ENCODE measurements at regions not wholly inside any gene's neighbourhood (a gene's known extent, or its start where the extent isn't known, plus 50 kb on each side); places are given as distances from the start of the nearest gene placed in this dataset.

DNA sequence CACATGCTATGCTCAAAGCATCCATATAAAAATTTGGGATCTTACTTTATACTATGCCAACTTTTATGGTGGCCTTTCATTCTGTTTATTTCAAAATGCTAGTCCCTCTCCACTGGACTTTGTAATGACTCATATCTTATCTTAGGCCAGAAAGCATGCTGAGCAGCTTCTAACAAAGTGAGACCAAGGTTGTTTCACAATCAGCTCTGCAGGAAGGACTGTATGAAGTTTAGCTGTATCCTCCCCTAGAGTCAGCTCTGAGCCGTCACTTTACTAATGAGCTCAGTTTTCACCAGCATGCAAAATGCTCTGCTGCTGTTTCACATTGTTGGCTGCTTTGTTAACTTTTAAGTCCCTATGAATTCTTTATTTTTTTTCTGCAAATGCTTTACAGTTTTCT is 1608.8 kb downstream of the OLFM4 start:
- DNase-seq (ENCODE audit: low spot score in 2 of 2) (no peak), ATAC-seq (replicated peaks; ENCODE audit: extremely low read depth, poor library complexity, severe bottlenecking) (no peak)
- H3K36me3 Mint-ChIP-seq (ENCODE audit: insufficient read depth), result no peaks in the 10 kb centered on the region
- H3K27ac Mint-ChIP-seq (ENCODE audit: low read depth), result no peak overlapping the region
- H3K4me3 Mint-ChIP-seq, result no peak overlapping the region
- H3K4me1 Mint-ChIP-seq, result no peaks in the 10 kb centered on the region
- no peaks in the 10 kb centered on the region for H3K27me3 Mint-ChIP-seq
- H3K9me3 Mint-ChIP-seq, result peaks cover 9% of the 10 kb centered on the region

DNA sequence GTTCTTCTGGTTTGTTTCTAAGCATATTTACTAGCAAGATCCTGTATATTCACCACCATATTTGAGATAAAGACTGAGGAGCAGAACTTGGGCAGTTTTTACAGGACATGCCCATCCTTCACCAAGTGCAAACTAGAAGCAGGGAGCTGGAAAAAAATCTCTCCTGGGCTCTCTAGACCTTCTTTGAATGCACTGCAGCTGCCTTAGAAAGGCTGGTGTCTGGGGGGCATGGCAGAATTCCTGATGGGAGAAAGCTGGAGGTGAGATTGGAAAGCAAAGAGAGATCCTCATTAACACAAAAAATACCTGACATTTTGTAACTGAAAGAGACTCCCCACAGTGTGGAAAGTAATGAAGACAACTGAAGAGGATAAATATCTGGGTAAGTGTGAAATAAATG is 1612.1 kb downstream of the OLFM4 start:
- Mint-ChIP-seq H3K27ac (ENCODE audit: low read depth) (no peak overlapping the region), H3K27me3 (no peaks in the 10 kb centered on the region), H3K9me3 (peaks cover 14% of the 10 kb centered on the region), H3K4me1 (no peaks in the 10 kb centered on the region), H3K4me3 (no peak overlapping the region), H3K36me3 (ENCODE audit: insufficient read depth) (no peaks in the 10 kb centered on the region)
- no peak for DNase-seq (ENCODE audit: low spot score in 2 of 2)
- no peak for ATAC-seq (replicated peaks; ENCODE audit: extremely low read depth, poor library complexity, severe bottlenecking)

DNA sequence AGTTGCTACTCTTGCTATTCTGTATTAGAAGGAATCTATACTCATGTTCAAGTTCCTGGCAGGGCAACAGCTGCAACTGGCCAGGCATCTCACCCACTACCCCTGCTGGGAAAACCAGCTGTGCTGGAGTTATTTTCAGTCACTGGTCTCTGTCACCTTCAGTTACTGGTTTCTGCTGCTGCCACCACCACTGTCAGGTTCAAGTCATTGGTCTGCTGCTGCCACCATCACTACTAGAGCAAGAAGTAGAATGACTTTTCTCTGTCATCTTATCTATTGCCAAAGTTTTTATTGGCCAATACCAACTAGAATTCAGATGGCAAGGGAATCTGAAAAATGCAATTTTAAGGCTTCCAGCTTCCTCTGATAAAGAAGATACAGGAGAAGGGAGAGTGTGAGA is 1615.2 kb downstream of the OLFM4 start:
- H3K27me3 Mint-ChIP-seq, result no peaks in the 10 kb centered on the region
- no peak for ATAC-seq (replicated peaks; ENCODE audit: extremely low read depth, poor library complexity, severe bottlenecking)
- H3K9me3 Mint-ChIP-seq, result peaks cover 17% of the 10 kb centered on the region
- no peak overlapping the region for H3K4me3 Mint-ChIP-seq
- H3K36me3 Mint-ChIP-seq (ENCODE audit: insufficient read depth), result no peaks in the 10 kb centered on the region
- H3K4me1 Mint-ChIP-seq, result no peaks in the 10 kb centered on the region
- no peak for DNase-seq (ENCODE audit: low spot score in 2 of 2)
- H3K27ac Mint-ChIP-seq (ENCODE audit: low read depth), result no peak overlapping the region

DNA sequence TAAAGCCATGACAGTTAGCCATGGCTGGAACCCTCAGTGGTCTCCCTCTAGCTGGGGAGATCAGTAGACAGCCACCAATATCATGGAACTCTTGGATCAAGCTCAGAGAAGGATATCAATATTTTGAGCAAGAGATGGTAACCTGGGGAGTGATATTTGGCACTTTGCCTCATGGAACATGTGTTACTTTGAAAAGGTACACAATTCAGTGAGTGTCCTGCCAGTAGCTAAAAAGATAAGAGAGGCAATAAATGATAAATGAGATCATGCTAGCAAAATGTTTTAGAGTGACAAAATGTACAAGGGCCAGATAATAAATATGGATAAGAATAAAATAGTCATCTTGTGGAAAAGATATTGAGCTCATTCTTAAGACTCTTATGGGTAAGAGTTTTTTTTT is 1618.7 kb downstream of the OLFM4 start:
- DNase-seq (ENCODE audit: low spot score in 2 of 2), result no peak
- Mint-ChIP-seq H3K9me3 (peaks cover 36% of the 10 kb centered on the region), H3K4me1 (no peaks in the 10 kb centered on the region), H3K4me3 (no peak overlapping the region), H3K36me3 (ENCODE audit: insufficient read depth) (no peaks in the 10 kb centered on the region), H3K27ac (ENCODE audit: low read depth) (no peak overlapping the region), H3K27me3 (no peaks in the 10 kb centered on the region)
- ATAC-seq (replicated peaks; ENCODE audit: extremely low read depth, poor library complexity, severe bottlenecking), result no peak

DNA sequence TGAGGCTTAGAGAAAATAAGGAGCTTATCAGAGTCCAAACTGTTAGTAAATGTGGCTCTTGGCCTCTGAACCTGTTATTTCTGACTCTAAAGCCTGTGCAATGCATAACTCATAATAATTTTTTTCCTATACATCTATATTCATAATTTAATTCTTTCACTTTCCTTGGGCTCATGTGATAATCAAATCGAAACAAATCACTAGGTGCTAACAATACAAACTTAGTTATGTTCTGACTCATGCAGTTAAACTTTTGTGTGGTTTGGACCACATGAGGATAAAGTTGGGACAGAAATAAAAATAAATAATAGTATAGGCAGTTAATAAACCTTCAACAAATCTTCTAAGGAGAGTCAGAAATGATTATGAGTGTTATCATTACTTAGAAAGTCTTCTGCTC is 1629.0 kb downstream of the OLFM4 start:
- no peaks in the 10 kb centered on the region for H3K4me1 Mint-ChIP-seq
- DNase-seq (ENCODE audit: low spot score in 2 of 2) (no peak), ATAC-seq (replicated peaks; ENCODE audit: extremely low read depth, poor library complexity, severe bottlenecking) (no peak)
- no peak overlapping the region for H3K4me3 Mint-ChIP-seq
- H3K27me3 Mint-ChIP-seq, result no peaks in the 10 kb centered on the region
- H3K27ac Mint-ChIP-seq (ENCODE audit: low read depth), result no peak overlapping the region
- H3K36me3 Mint-ChIP-seq (ENCODE audit: insufficient read depth), result no peaks in the 10 kb centered on the region
- H3K9me3 Mint-ChIP-seq, result peaks cover 22% of the 10 kb centered on the region

DNA sequence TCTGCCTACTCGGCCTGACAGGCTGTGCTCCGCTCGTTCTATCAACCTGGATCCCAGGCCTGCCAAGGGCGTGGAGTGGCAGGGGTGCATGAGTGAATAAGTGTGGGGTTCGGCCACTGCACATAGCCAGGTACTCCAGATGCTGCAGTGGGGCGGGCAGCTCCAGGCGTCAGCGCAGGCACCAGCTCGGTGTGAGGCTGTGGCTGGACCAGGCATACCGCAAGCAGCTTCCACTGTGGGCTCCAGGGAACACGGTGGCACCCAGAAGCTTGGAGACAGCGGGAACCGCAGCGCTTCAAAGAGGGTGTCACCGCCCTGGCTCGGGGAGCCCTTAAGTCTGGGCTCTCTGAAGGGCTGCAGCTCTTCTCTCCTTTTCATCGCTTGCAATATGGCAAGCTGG is 1630.2 kb downstream of the OLFM4 start:
- H3K27ac Mint-ChIP-seq (ENCODE audit: low read depth), result no peak overlapping the region
- H3K9me3 Mint-ChIP-seq, result peaks cover 20% of the 10 kb centered on the region
- no peak for ATAC-seq (replicated peaks; ENCODE audit: extremely low read depth, poor library complexity, severe bottlenecking)
- H3K4me3 Mint-ChIP-seq, result no peak overlapping the region
- H3K4me1 Mint-ChIP-seq, result no peaks in the 10 kb centered on the region
- no peak for DNase-seq (ENCODE audit: low spot score in 2 of 2)
- no peaks in the 10 kb centered on the region for H3K36me3 Mint-ChIP-seq (ENCODE audit: insufficient read depth)
- H3K27me3 Mint-ChIP-seq, result no peaks in the 10 kb centered on the region

DNA sequence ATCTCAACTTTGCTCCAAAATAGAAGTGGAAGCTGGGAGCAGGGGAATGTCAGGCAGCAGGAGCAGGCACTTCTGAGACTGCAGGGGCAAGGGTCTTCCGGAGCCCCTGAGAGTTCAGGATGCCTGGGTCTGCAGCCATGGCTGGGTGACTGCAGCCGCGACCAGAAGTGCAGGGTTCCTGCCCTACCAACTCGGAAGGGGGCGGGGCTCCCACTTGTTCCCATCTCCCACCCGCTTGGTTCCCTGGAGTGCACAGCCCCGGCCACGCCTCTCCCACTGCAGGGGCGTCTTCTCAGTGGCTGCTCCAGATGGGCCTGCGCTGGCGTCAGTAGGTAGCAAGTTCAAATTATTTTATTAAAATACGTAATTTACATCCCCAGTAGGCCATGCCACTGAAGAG is 1631.7 kb downstream of the OLFM4 start:
- ATAC-seq (replicated peaks; ENCODE audit: extremely low read depth, poor library complexity, severe bottlenecking) (no peak), DNase-seq (ENCODE audit: low spot score in 2 of 2) (no peak)
- Mint-ChIP-seq H3K4me3 (no peak overlapping the region), H3K36me3 (ENCODE audit: insufficient read depth) (no peaks in the 10 kb centered on the region), H3K27me3 (no peaks in the 10 kb centered on the region), H3K4me1 (no peaks in the 10 kb centered on the region), H3K9me3 (peaks cover 9% of the 10 kb centered on the region), H3K27ac (ENCODE audit: low read depth) (no peak overlapping the region)

DNA sequence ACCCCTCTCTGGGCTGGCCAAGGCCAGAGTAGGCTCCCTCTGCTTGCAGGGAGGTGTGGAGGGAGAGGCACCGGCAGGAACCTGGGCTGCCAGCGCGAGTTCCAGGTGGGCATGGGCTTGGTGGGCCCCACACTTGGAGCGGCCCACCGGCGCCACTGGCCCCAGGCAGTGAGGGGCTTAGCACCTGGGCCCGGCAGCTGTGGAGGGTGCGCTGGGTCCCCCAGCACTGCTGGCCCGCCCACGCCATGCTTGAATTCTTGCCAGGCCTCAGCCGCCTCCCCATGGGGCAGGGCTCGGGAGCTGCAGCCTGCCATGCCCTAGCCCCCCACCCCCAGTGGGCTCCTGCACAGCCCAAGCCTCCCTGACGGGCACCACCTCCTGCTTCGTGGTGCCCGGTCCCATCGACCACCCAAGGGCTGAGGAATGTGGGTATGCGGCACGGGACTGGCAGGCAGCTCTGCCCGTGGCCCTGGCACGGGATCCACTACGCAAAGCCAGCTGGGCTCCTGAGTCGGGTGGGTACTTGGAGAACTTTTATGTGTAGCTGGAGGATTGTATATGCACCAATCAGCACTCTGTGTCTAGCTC is 1648.0 kb downstream of the OLFM4 start:
- Mint-ChIP-seq H3K9me3 (peaks cover 19% of the 10 kb centered on the region), H3K27ac (ENCODE audit: low read depth) (no peak overlapping the region)
- ATAC-seq (replicated peaks; ENCODE audit: extremely low read depth, poor library complexity, severe bottlenecking), result peak; percentile 28

DNA sequence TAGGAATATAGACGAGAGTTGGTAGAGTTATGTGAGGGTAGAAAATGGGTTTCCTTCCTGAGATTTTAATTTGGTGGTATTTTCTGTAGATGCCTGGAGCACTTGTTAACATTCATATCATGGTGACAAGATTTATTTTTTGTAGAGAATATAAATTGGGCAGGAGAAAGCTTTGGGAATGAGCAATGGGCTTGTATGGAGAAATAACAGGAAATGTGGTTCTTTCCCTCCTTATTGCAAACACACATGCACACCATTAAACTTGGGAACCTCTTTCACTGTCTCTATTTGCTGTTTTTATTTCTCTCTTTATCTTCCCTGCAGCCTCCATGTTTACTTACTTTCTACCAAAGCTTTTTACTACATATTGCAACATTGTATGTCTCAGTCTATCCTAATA is 1653.6 kb downstream of the OLFM4 start:
- Mint-ChIP-seq H3K27me3 (no peaks in the 10 kb centered on the region), H3K4me1 (no peaks in the 10 kb centered on the region), H3K4me3 (no peak overlapping the region), H3K36me3 (ENCODE audit: insufficient read depth) (peaks cover 1% of the 10 kb centered on the region), H3K27ac (ENCODE audit: low read depth) (no peak overlapping the region), H3K9me3 (peaks cover 23% of the 10 kb centered on the region)
- ATAC-seq (replicated peaks; ENCODE audit: extremely low read depth, poor library complexity, severe bottlenecking) (no peak), DNase-seq (ENCODE audit: low spot score in 2 of 2) (no peak)

More for the DNA sequence above, 1648.0 kb downstream of the OLFM4 start:
- Mint-ChIP-seq H3K4me1 (no peaks in the 10 kb centered on the region), H3K4me3 (no peak overlapping the region), H3K27me3 (no peaks in the 10 kb centered on the region), H3K36me3 (ENCODE audit: insufficient read depth) (no peaks in the 10 kb centered on the region)
- DNase-seq (ENCODE audit: low spot score in 2 of 2), result no peak

DNA sequence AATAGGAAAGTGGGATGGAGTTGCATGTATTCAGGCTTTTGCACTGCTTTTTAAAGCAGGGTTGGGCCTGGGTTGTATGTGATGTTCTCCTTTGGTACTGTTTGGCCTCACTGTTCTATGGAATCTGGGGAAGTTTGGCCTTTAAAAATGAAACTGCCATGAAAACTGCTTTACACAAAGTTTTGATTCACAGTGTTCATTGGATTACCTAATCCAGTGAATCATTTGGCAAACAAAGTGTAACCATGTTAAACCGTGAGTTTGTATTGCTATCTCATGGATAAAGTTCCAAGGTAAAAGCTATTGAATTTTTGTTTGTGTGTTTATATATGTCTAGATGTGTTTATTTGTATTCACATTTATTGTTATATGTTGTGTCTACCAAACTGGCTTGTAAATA is 1658.6 kb downstream of the OLFM4 start:
- peaks cover 9% of the 10 kb centered on the region for H3K9me3 Mint-ChIP-seq
- no peaks in the 10 kb centered on the region for H3K4me1 Mint-ChIP-seq
- H3K36me3 Mint-ChIP-seq (ENCODE audit: insufficient read depth), result peaks cover 1% of the 10 kb centered on the region
- no peak for ATAC-seq (replicated peaks; ENCODE audit: extremely low read depth, poor library complexity, severe bottlenecking)
- no peak overlapping the region for H3K27ac Mint-ChIP-seq (ENCODE audit: low read depth)
- H3K27me3 Mint-ChIP-seq, result no peaks in the 10 kb centered on the region
- DNase-seq (ENCODE audit: low spot score in 2 of 2), result no peak
- no peak overlapping the region for H3K4me3 Mint-ChIP-seq

DNA sequence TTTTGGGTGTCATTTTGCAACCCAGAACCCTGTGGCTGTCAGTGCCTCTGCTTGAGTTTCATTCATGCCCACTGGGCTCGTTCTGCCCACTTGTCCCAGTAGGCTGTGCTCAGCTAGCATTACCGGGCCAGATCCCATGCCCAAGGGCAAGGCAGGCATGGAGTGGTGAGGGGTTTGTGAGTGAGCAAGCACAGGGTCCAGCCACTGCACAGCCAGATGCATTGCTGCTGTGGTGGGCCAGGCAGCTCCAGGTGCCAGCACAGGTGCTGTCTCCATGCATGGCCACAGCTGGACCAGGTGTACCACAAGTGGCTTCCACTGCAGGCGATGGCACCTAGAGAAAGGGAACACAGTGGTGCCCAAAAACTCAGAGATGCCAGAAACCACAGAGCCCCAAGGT is 1671.2 kb downstream of the OLFM4 start:
- no peak overlapping the region for H3K27ac Mint-ChIP-seq (ENCODE audit: low read depth)
- H3K4me1 Mint-ChIP-seq, result no peaks in the 10 kb centered on the region
- H3K9me3 Mint-ChIP-seq, result peaks cover 11% of the 10 kb centered on the region
- no peak for DNase-seq (ENCODE audit: low spot score in 2 of 2)
- ATAC-seq (replicated peaks; ENCODE audit: extremely low read depth, poor library complexity, severe bottlenecking), result no peak
- H3K27me3 Mint-ChIP-seq, result no peaks in the 10 kb centered on the region
- H3K36me3 Mint-ChIP-seq (ENCODE audit: insufficient read depth), result no peaks in the 10 kb centered on the region
- no peak overlapping the region for H3K4me3 Mint-ChIP-seq

DNA sequence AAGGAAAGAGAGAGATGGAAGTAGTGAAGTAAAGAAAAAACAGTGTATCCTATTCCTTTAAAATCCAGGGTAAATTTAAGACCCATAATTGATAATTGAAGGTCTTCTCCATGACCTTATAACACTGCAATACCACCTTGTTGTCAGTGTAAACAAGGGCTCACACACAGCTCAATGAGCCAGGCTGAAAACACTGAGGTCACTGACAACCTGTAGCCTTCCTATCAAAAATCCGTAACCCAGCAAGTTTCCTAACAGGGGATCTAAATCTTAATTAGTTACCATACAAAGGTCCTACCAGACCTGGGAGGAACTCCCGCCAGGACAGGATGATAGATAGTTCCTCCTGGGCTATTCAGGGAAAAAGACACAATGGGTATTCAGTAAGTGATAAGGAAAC is 1677.1 kb downstream of the OLFM4 start:
- H3K27me3 Mint-ChIP-seq, result no peaks in the 10 kb centered on the region
- no peak for DNase-seq (ENCODE audit: low spot score in 2 of 2)
- peaks cover 18% of the 10 kb centered on the region for H3K9me3 Mint-ChIP-seq
- H3K27ac Mint-ChIP-seq (ENCODE audit: low read depth), result no peak overlapping the region
- H3K4me1 Mint-ChIP-seq, result no peaks in the 10 kb centered on the region
- no peak for ATAC-seq (replicated peaks; ENCODE audit: extremely low read depth, poor library complexity, severe bottlenecking)
- H3K4me3 Mint-ChIP-seq, result no peak overlapping the region
- H3K36me3 Mint-ChIP-seq (ENCODE audit: insufficient read depth), result no peaks in the 10 kb centered on the region

DNA sequence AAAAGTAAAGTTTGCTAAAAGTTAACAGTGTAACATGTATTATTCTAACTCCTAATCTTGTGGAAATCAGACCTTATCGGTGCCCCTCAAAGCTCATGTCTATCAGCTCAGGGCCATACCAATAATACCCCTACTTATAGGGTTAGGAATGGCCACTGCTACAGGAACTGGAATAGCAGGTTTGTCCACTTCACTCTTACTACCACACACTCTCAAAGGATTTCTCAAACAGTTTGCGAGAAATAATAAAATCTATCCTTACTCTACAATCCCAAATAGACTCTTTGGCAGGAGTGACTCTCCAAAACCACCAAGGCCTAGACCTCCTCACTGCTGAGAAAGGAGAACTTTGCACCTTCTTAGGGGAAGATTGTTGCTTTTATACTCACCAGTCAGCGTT is 1677.7 kb downstream of the OLFM4 start:
- H3K27me3 Mint-ChIP-seq, result no peaks in the 10 kb centered on the region
- no peak overlapping the region for H3K4me3 Mint-ChIP-seq
- ATAC-seq (replicated peaks; ENCODE audit: extremely low read depth, poor library complexity, severe bottlenecking) (no peak), DNase-seq (ENCODE audit: low spot score in 2 of 2) (no peak)
- H3K9me3 Mint-ChIP-seq, result peaks cover 13% of the 10 kb centered on the region
- no peak overlapping the region for H3K27ac Mint-ChIP-seq (ENCODE audit: low read depth)
- no peaks in the 10 kb centered on the region for H3K36me3 Mint-ChIP-seq (ENCODE audit: insufficient read depth)
- H3K4me1 Mint-ChIP-seq, result no peaks in the 10 kb centered on the region

DNA sequence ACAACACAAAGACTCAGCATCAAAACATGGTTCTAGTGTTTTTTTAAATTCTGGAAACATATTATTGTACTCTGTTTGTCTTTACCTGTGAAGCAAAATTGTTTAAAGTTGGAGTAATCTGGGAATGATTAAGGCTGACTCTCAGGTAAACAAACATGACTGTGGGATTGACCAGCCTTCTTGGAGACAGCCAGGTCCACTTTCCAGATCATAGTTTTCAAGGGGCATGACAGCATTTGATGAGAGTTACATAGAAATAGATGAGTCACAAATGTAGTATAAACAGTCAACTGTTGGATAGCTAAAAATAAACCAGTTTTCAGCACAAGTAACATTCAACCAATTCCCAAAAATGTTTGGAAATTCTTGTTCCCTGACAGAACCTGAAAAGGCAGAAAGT is 1680.9 kb downstream of the OLFM4 start:
- Mint-ChIP-seq H3K9me3 (peaks cover 7% of the 10 kb centered on the region), H3K4me1 (no peaks in the 10 kb centered on the region), H3K4me3 (no peak overlapping the region), H3K36me3 (ENCODE audit: insufficient read depth) (no peaks in the 10 kb centered on the region), H3K27ac (ENCODE audit: low read depth) (no peak overlapping the region), H3K27me3 (no peaks in the 10 kb centered on the region)
- no peak for ATAC-seq (replicated peaks; ENCODE audit: extremely low read depth, poor library complexity, severe bottlenecking)
- no peak for DNase-seq (ENCODE audit: low spot score in 2 of 2)

Measured in central memory CD8-positive, alpha-beta T cell (primary cell).